RWPE1 (cell line): ENCODE measurements at regions not wholly inside any gene's neighbourhood (a gene's known extent, or its start where the extent isn't known, plus 50 kb on each side); places are given as distances from the start of the nearest gene placed in this dataset.

Source experiments
- CTCF ChIA-PET: fragments of 350-600 bp; sonication (Branson Sonifier 250); formaldehyde crosslinking; extraction: SDS; loops from one replicate; lab custom pipeline; 2021; lab: Yijun Ruan, JAX
- POLR2A ChIA-PET: fragments of 400-600 bp; formaldehyde crosslinking; extraction: SDS; loops from one replicate; lab custom pipeline; 2020; ENCODE audit warnings: antibody characterized with exemption; ENCODE audit not compliant: low non-redundant PET; lab: Yijun Ruan, JAX
- DNase-seq: peaks from one replicate; pipeline ENCODE4 v3.0.0; 2012; ENCODE audit warnings: low spot score
- H3K27ac ChIP-seq: fragments of 450-650 bp; 2 replicates; pipeline ENCODE4 v1.5.1; 2017
- CTCF ChIP-seq: fragments of 450-650 bp; conservative IDR thresholded peaks from 2 replicates; pipeline ENCODE4 v1.5.1; 2017; ENCODE audit warnings: low read depth, mild to moderate bottlenecking

DNA sequence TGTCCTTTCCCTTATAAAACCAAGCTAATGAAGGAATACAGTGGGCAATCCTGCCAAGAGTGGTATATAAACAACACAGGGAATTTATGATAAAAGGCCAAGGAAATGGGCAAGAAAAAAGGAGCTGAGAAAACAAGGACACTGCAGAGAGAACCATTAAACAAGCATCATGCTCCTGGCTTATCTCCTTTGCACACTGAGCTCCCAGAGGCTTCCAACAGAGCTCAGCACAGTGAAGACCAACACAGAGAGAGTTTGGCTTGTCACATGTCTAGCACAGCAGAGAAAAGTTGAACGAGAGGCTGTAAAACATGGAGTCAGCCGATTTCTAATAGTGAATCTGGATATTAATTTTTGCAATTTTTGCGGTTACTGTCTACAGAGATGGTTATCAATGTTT is 68.0 kb upstream of the KLF7 start:
- no peak for TF ChIP-seq CTCF
- CTCF ChIA-PET, result no interaction called here
- H3K27ac ChIP-seq, result no peak overlapping the region
- POLR2A ChIA-PET, result no interaction called here
- DNase-seq, result no peak

DNA sequence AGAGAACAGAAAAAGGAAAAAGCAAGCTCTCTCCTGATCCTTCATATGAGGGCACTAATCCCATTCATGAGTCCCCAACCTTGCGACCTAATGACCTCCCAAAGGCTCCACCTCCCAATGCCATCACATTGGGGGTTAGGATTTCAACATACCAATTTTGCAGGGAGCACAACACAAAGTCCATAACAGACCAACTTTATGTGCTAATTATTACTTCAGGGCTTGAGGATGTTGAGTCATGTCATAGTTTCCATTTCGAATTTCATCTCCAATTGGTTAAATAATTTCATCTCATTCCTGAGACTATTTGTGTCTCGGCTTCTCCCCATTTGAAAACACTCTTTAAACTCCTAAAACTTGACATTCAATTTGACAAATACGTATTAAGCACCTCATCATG is 69.9 kb upstream of the KLF7 start:
- CTCF ChIA-PET, result no interaction called here
- TF ChIP-seq CTCF, result no peak
- no peak for DNase-seq
- H3K27ac ChIP-seq, result no peak overlapping the region
- POLR2A ChIA-PET, result no interaction called here

DNA sequence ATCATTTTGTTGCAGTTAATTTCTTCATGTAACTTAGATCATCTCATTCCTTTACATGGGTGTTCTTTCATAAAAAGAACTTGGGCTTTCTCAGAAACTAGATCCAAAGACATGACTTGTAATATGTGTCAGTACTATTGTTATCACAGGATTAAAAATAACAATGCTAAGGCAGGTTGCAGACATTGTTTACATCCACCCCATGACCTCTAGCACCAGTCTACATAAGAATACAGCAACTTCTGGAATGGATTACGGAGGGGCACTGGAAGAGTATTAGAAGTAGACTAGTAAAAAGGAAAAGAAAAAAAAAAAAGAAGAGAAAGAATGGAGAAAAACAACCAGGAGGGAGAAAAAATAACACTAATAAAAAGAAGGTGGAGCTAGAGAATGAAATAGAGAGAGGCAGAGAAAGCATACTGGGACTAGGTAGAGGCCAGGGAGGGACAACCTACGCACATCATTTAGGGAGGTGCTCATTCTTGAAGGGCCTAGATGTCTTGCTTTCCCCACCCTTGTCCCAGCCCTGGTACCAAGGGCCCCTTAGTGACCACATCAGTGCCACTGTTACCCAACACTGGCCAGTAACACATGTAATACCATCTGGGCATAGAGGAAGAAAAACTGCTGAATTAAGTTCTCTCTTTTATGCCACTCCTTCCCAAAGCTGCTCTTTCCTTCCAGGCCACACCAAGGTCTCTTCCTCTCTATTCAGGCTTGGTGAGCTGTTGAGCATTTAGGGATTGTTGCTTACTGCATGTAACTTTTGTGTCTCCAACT is 70.6 kb upstream of the KLF7 start:
- POLR2A ChIA-PET, result no interaction called here
- no peak for TF ChIP-seq CTCF
- CTCF ChIA-PET, result interaction anchor here (0.6 kb wide), 1 partner anchor 248 kb away, joined by 3 read pairs; no protein-coding TSS in a partner anchor
- no peak overlapping the region for H3K27ac ChIP-seq
- DNase-seq, result no peak

DNA sequence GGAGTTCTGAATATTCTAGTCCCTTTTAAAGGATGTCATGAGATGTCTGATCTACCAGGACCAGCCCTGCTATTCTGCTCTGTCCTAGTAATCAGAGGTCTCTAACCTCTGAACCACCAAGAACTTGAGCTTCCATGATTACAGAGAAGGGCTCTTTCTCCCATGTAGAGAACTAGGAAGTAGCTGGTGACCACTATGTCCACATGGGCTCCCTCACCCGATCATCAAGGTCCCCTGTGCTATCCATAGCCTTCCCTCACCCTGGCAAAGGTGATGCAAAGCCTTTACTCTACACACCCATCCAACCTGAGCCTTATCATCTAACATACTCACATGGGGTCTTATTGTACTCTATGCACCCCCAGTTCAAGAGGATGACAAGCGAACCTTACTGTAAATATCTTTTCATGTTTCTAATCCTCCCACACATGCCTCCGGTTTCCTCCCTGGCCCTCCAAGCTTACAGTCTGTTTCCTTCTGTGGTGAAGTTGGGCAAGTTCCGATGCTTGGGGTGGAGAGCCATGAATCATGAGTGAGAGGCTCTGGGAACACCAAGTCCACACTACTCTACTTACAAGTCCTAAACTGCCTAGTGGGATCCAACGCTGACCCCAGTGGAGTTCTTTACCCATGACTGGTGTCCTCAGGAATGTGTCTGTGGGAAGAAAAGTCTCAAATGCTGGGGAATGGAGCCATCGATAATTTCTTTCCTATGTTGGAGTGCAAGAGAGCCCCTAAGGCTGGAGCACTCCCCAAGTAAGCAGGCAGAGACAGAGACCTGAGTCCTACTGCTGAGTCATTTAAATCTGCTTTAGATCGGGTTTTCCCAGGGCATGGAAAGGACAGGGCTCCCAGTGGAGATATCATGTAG is 73.3 kb upstream of the KLF7 start:
- CTCF ChIA-PET, result interaction anchor here (1.0 to 1.3 kb wide), 3 partner anchors 73 to 234 kb away, joined by 3 to 6 read pairs (median 4); partner anchors contain the start of gene KLF7
- H3K27ac ChIP-seq, result peak overlapping the region; percentile 93
- no peak for TF ChIP-seq CTCF
- POLR2A ChIA-PET, result interaction anchor here (0.6 to 1.9 kb wide), 4 partner anchors 20 to 168 kb away, joined by 3 to 19 read pairs (median 8); partner anchors contain the start of gene KLF7
- peak; percentile 97 for DNase-seq

- H3K27ac ChIP-seq, result peak overlapping the region; percentile 93
- POLR2A ChIA-PET, result interaction anchor here (0.6 to 1.9 kb wide), 11 partner anchors 11 to 169 kb away, joined by 3 to 19 read pairs (median 3); partner anchors contain the start of gene KLF7
- no peak for DNase-seq
- no peak for TF ChIP-seq CTCF
- CTCF ChIA-PET, result interaction anchor here (0.8 to 1.3 kb wide), 3 partner anchors 9 to 78 kb away, joined by 3 to 6 read pairs (median 3); partner anchors contain the start of gene KLF7
Measured at GRCh38 chr2:207239754-207240494, 74.2 kb upstream of the KLF7 start.
